OCI-LY3 (cell line): ENCODE measurements at regions not wholly inside any gene's neighbourhood (a gene's known extent, or its start where the extent isn't known, plus 50 kb on each side); places are given as distances from the start of the nearest gene placed in this dataset.
"Not testable (repeated sequence)": the region's sequence is repeated elsewhere in the genome, so short reads cannot be mapped to it uniquely, and the experiment has no call there.

Experiments used
- H2AFZ ChIP-seq: fragments of 200-600, 300-600 bp; shearing (Covaris generic); 2 replicates; pipeline ENCODE4 v1.6.0; 2014; ENCODE audit warnings: antibody characterized with exemption, low read depth, low read length
- H3K27ac ChIP-seq: fragments of 200-600, 300-600 bp; sonication (generic); 2 replicates; pipeline ENCODE4 v1.5.1; 2014; ENCODE audit warnings: mild to moderate bottlenecking, low read length, moderate library complexity, mixed read lengths
- H3K27me3 ChIP-seq: fragments of 200-600, 300-600 bp; sonication (generic); 2 replicates; pipeline ENCODE4 v1.6.1; 2014; ENCODE audit warnings: low read depth, low read length, mixed read lengths
- H3K36me3 ChIP-seq: fragments of 200-600, 300-600 bp; sonication (generic); replicated peaks from 2 replicates; pipeline ENCODE3; 2014; ENCODE audit warnings: low read depth, low read length, mixed read lengths
- H3K4me1 ChIP-seq: fragments of 300-600, 200-600 bp; sonication (generic); 2 replicates; pipeline ENCODE4 v1.6.1; 2014; ENCODE audit warnings: low read length, mixed read lengths
- H3K4me2 ChIP-seq: fragments of 200-600, 300-600 bp; sonication (generic); 2 replicates; pipeline ENCODE4 v1.6.1; 2014; ENCODE audit warnings: low read length, mixed read lengths
- H3K4me3 ChIP-seq: fragments of 300-600, 200-600 bp; sonication (generic); 2 replicates; pipeline ENCODE4 v1.5.1; 2014; ENCODE audit warnings: antibody characterized with exemption, mild to moderate bottlenecking, low read length, moderate library complexity
- H3K79me2 ChIP-seq: fragments of 300-600, 200-600 bp; shearing (Covaris generic); 2 replicates; pipeline ENCODE4 v1.6.1; 2014; ENCODE audit warnings: mild to moderate bottlenecking, low read length, mixed read lengths
- H3K9ac ChIP-seq: fragments of 300-600, 200-600 bp; shearing (Covaris generic); 2 replicates; pipeline ENCODE4 v1.6.0; 2014; ENCODE audit warnings: mild to moderate bottlenecking, low read length, moderate library complexity
- H3K9me3 ChIP-seq: fragments of 200-600, 300-600 bp; shearing (Covaris generic); 2 replicates; pipeline ENCODE4 v1.6.1; 2014; ENCODE audit warnings: low read length, mixed read lengths; ENCODE audit not compliant: insufficient read depth
- H4K20me1 ChIP-seq: fragments of 200-600, 300-600 bp; sonication (generic); 2 replicates; pipeline ENCODE4 v1.6.1; 2016; ENCODE audit warnings: low read length, mixed read lengths; ENCODE audit not compliant: insufficient read depth
- CTCF ChIP-seq: fragments of 200-600, 300-600 bp; sonication (generic); IDR thresholded peaks from 2 replicates; pipeline ENCODE4 v1.5.1; 2014; ENCODE audit warnings: antibody characterized with exemption, low read length, low read depth
- EZH2phosphoT487 ChIP-seq: fragments of 200-600 bp; shearing (Covaris generic); IDR thresholded peaks from 2 replicates; pipeline ENCODE4 v1.6.1; 2018; ENCODE audit warnings: antibody characterized with exemption, mixed run types, low read depth

GRCh38 chr6:9702914-9703313 lies 712.0 kb downstream of the TFAP2A start:
- no peaks in the 10 kb centered on the region for H3K36me3 ChIP-seq
- TF ChIP-seq EZH2phosphoT487: no peak
- TF ChIP-seq CTCF: no peak
- no peaks in the 10 kb centered on the region for H4K20me1 ChIP-seq

GRCh38 chr6:9699888-9700287 lies 715.0 kb downstream of the TFAP2A start:
- H3K4me3 ChIP-seq: no peak overlapping the region
- H4K20me1 ChIP-seq: no peaks in the 10 kb centered on the region
- TF ChIP-seq CTCF (no peak), EZH2phosphoT487 (no peak)
- no peaks in the 10 kb centered on the region for H3K79me2 ChIP-seq
- no peak overlapping the region for H3K27ac ChIP-seq
- H3K9me3 ChIP-seq: no peaks in the 10 kb centered on the region
- no peak overlapping the region for H2AFZ ChIP-seq
- H3K4me2 ChIP-seq: no peak overlapping the region
- H3K36me3 ChIP-seq: no peaks in the 10 kb centered on the region
- no peak overlapping the region for H3K9ac ChIP-seq
- no peaks in the 10 kb centered on the region for H3K4me1 ChIP-seq
- H3K27me3 ChIP-seq: no peaks in the 10 kb centered on the region

More at GRCh38 chr6:9702914-9703313, 712.0 kb downstream of the TFAP2A start:
- H2AFZ ChIP-seq: no peak overlapping the region
- H3K27me3 ChIP-seq: no peaks in the 10 kb centered on the region
- H3K4me1 ChIP-seq: no peaks in the 10 kb centered on the region
- no peak overlapping the region for H3K27ac ChIP-seq
- no peak overlapping the region for H3K4me2 ChIP-seq
- H3K9me3 ChIP-seq: no peaks in the 10 kb centered on the region
- H3K9ac ChIP-seq: no peak overlapping the region
- H3K4me3 ChIP-seq: no peak overlapping the region
- no peaks in the 10 kb centered on the region for H3K79me2 ChIP-seq

- Histone ChIP-seq H3K4me2 (no peak overlapping the region), H3K79me2 (no peaks in the 10 kb centered on the region), H4K20me1 (no peaks in the 10 kb centered on the region), H3K27ac (no peak overlapping the region), H3K4me3 (no peak overlapping the region), H3K4me1 (no peaks in the 10 kb centered on the region), H3K36me3 (no peaks in the 10 kb centered on the region), H3K9me3 (no peaks in the 10 kb centered on the region), H3K9ac (no peak overlapping the region), H2AFZ (no peak overlapping the region), H3K27me3 (no peaks in the 10 kb centered on the region)
- TF ChIP-seq EZH2phosphoT487: no peak
- TF ChIP-seq CTCF: no peak
These were observed 717.5 kb downstream of the TFAP2A start for GRCh38 chr6:9697263-9697931.

- Histone ChIP-seq H3K9ac (no peak overlapping the region), H3K36me3 (no peaks in the 10 kb centered on the region), H3K4me3 (no peak overlapping the region), H3K27ac (no peak overlapping the region), H3K4me1 (no peaks in the 10 kb centered on the region), H3K79me2 (no peaks in the 10 kb centered on the region), H4K20me1 (no peaks in the 10 kb centered on the region), H3K4me2 (no peak overlapping the region), H3K27me3 (no peaks in the 10 kb centered on the region), H3K9me3 (no peaks in the 10 kb centered on the region), H2AFZ (no peak overlapping the region)
- TF ChIP-seq CTCF (no peak), EZH2phosphoT487 (no peak)
These were observed 724.5 kb downstream of the TFAP2A start for GRCh38 chr6:9690388-9690787.

GRCh38 chr6:9680727-9681126 lies 734.1 kb downstream of the TFAP2A start:
- H4K20me1 ChIP-seq, H3K9me3 ChIP-seq, H3K4me3 ChIP-seq, H3K27ac ChIP-seq, H3K4me2 ChIP-seq, H3K4me1 ChIP-seq, H3K9ac ChIP-seq, H2AFZ ChIP-seq, H3K27me3 ChIP-seq, H3K79me2 ChIP-seq, H3K36me3 ChIP-seq: not testable (repeated sequence)
